OCI-LY1 (cell line): ENCODE measurements at regions not wholly inside any gene's neighbourhood (a gene's known extent, or its start where the extent isn't known, plus 50 kb on each side); places are given as distances from the start of the nearest gene placed in this dataset.

Experiments used
- H2AFZ ChIP-seq: fragments of 200-600 bp; sonication (generic), shearing (Covaris generic); 2 replicates; pipeline ENCODE4 v1.6.0; 2014; ENCODE audit warnings: antibody characterized with exemption, mild to moderate bottlenecking, low read length
- H3F3A ChIP-seq: fragments of 200-600 bp; sonication (generic), shearing (Covaris generic); 2 replicates; pipeline ENCODE4 v1.6.0; 2014; ENCODE audit warnings: mild to moderate bottlenecking, antibody characterized with exemption, low read length, moderate library complexity; ENCODE audit not compliant: insufficient read depth
- H3K27ac ChIP-seq: fragments of 200-600 bp; sonication (generic); 2 replicates; pipeline ENCODE4 v1.5.1; 2014; ENCODE audit warnings: low read length, mixed run types, mild to moderate bottlenecking, low read depth; ENCODE audit not compliant: poor library complexity, severe bottlenecking
- H3K27me3 ChIP-seq: fragments of 200-600 bp; sonication (generic); 2 replicates; pipeline ENCODE4 v1.6.0; 2014; ENCODE audit warnings: antibody characterized with exemption, mild to moderate bottlenecking, low read length, moderate library complexity; ENCODE audit not compliant: insufficient read depth
- H3K36me3 ChIP-seq: fragments of 200-600 bp; sonication (generic); 2 replicates; pipeline ENCODE4 v1.6.1; 2014; ENCODE audit warnings: mild to moderate bottlenecking, antibody characterized with exemption, low read length, moderate library complexity, mixed read lengths; ENCODE audit not compliant: insufficient read depth
- H3K4me1 ChIP-seq: fragments of 200-600 bp; sonication (generic); 2 replicates; pipeline ENCODE4 v1.5.1; 2014; ENCODE audit warnings: mild to moderate bottlenecking, low read length, moderate library complexity; ENCODE audit not compliant: insufficient read depth, severe bottlenecking
- H3K4me2 ChIP-seq: fragments of 200-600 bp; sonication (generic), shearing (Covaris generic); 2 replicates; pipeline ENCODE4 v1.6.1; 2014; ENCODE audit warnings: low read length
- H3K4me3 ChIP-seq: fragments of 200-600 bp; sonication (generic); 2 replicates; pipeline ENCODE4 v1.5.1; 2014; ENCODE audit warnings: low read length, low read depth, mild to moderate bottlenecking, mixed read lengths; ENCODE audit not compliant: poor library complexity, severe bottlenecking
- H3K79me2 ChIP-seq: fragments of 200-600 bp; shearing (Covaris generic); 2 replicates; pipeline ENCODE4 v1.6.1; 2016; ENCODE audit warnings: mixed run types, low read length, mixed read lengths; ENCODE audit not compliant: insufficient read depth
- H3K9ac ChIP-seq: fragments of 200-600 bp; sonication (generic), shearing (Covaris generic); 2 replicates; pipeline ENCODE4 v1.6.1; 2014; ENCODE audit warnings: mild to moderate bottlenecking, low read length, mixed read lengths
- H3K9me2 ChIP-seq: fragments of 200-600 bp; sonication (generic), shearing (Covaris generic); 2 replicates; pipeline ENCODE4 v1.6.1; 2014; ENCODE audit warnings: low read depth, mild to moderate bottlenecking, low read length, mixed read lengths
- H3K9me3 ChIP-seq: fragments of 200-600 bp; shearing (Covaris generic); 2 replicates; pipeline ENCODE4 v1.6.1; 2014; ENCODE audit warnings: low read length, mixed read lengths
- H4K20me1 ChIP-seq: fragments of 200-600 bp; sonication (generic), shearing (Covaris generic); 2 replicates; pipeline ENCODE4 v1.6.0; 2016; ENCODE audit warnings: mild to moderate bottlenecking, low read length; ENCODE audit not compliant: insufficient read depth
- EZH2 ChIP-seq: fragments of 200-600 bp; sonication (generic), shearing (Covaris generic); IDR thresholded peaks from 2 replicates; pipeline ENCODE4 v1.8.0; 2017; ENCODE audit warnings: borderline replicate concordance, mixed run types, mild to moderate bottlenecking, antibody characterized with exemption, low read length, moderate library complexity, mixed read lengths
- TF ChIP-seq, protein P1 (sequence below): fragments of 200-600 bp; sonication (generic), shearing (Covaris generic); IDR thresholded peaks from 2 replicates; pipeline ENCODE4 v1.5.1; 2017; ENCODE audit warnings: mild to moderate bottlenecking, antibody characterized with exemption, low read length, moderate library complexity, mixed read lengths

DNA sequence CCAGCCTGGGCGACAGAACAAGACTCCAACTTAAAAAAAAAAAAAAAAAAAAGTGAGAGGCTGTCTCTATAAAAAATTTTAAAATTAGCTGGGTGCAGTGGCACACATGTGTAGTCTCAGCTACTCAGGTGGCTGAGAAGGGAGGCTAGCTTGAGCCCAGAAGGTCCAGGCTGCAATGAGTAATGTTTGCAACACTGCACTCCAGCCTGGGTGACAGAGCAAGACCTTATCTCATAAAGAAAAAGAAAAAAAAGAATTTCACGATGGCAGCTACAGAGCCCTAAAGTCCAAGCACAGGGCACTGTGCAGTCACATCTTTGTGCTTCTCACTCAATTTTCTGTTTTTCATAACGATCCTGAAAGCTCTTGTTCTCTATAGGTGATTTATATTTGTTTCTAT lies 209.5 kb upstream of the KCTD7 start:
- Histone ChIP-seq H3K27me3 (no peaks in the 10 kb centered on the region), H3K4me1 (peaks cover 19% of the 10 kb centered on the region), H3K4me3 (no peak overlapping the region), H3K9me2 (no peaks in the 10 kb centered on the region), H3K36me3 (no peaks in the 10 kb centered on the region), H3F3A (no peaks in the 10 kb centered on the region), H3K9me3 (no peaks in the 10 kb centered on the region), H3K4me2 (no peak overlapping the region), H3K79me2 (no peaks in the 10 kb centered on the region), H4K20me1 (no peaks in the 10 kb centered on the region), H3K27ac (no peak overlapping the region), H2AFZ (no peak overlapping the region), H3K9ac (no peak overlapping the region)
- TF ChIP-seq EZH2: no peak
- TF ChIP-seq, protein P1, sequence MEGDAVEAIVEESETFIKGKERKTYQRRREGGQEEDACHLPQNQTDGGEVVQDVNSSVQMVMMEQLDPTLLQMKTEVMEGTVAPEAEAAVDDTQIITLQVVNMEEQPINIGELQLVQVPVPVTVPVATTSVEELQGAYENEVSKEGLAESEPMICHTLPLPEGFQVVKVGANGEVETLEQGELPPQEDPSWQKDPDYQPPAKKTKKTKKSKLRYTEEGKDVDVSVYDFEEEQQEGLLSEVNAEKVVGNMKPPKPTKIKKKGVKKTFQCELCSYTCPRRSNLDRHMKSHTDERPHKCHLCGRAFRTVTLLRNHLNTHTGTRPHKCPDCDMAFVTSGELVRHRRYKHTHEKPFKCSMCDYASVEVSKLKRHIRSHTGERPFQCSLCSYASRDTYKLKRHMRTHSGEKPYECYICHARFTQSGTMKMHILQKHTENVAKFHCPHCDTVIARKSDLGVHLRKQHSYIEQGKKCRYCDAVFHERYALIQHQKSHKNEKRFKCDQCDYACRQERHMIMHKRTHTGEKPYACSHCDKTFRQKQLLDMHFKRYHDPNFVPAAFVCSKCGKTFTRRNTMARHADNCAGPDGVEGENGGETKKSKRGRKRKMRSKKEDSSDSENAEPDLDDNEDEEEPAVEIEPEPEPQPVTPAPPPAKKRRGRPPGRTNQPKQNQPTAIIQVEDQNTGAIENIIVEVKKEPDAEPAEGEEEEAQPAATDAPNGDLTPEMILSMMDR: no peak

- H3K27ac ChIP-seq: no peak overlapping the region
- H3K9ac ChIP-seq: no peak overlapping the region
- TF ChIP-seq, protein P1: no peak
- TF ChIP-seq EZH2: no peak
- H3K4me1 ChIP-seq: no peaks in the 10 kb centered on the region
- no peaks in the 10 kb centered on the region for H3F3A ChIP-seq
- H3K4me3 ChIP-seq: no peak overlapping the region
- H3K9me2 ChIP-seq: no peaks in the 10 kb centered on the region
- H3K79me2 ChIP-seq: no peaks in the 10 kb centered on the region
- H3K36me3 ChIP-seq: no peaks in the 10 kb centered on the region; the same call in 1 of the 2 replicates
- no peaks in the 10 kb centered on the region for H4K20me1 ChIP-seq
- no peaks in the 10 kb centered on the region for H3K9me3 ChIP-seq
- no peak overlapping the region for H2AFZ ChIP-seq
- no peaks in the 10 kb centered on the region for H3K27me3 ChIP-seq
- no peak overlapping the region for H3K4me2 ChIP-seq
These were observed 206.7 kb upstream of the KCTD7 start for GRCh38 chr7:66421830-66422475.

GRCh38 chr7:66423729-66424128 lies 205.0 kb upstream of the KCTD7 start:
- Histone ChIP-seq H3K9me3 (no peaks in the 10 kb centered on the region), H3F3A (no peaks in the 10 kb centered on the region), H4K20me1 (no peaks in the 10 kb centered on the region), H3K4me3 (no peak overlapping the region), H3K79me2 (no peaks in the 10 kb centered on the region), H3K27ac (no peak overlapping the region), H3K27me3 (no peaks in the 10 kb centered on the region), H3K9me2 (no peaks in the 10 kb centered on the region), H3K9ac (no peak overlapping the region), H2AFZ (no peak overlapping the region), H3K4me1 (no peaks in the 10 kb centered on the region), H3K36me3 (no peaks in the 10 kb centered on the region; the same call in 1 of the 2 replicates), H3K4me2 (no peak overlapping the region)
- TF ChIP-seq, protein P1: peak; percentile 29; the same call in 1 of the 2 replicates
- no peak for TF ChIP-seq EZH2
